IPS-NIHi7 (cell line): ENCODE measurements at regions not wholly inside any gene's neighbourhood (a gene's known extent, or its start where the extent isn't known, plus 50 kb on each side); places are given as distances from the start of the nearest gene placed in this dataset.
"Not testable (repeated sequence)": the region's sequence is repeated elsewhere in the genome, so short reads cannot be mapped to it uniquely, and the experiment has no call there.

Experiments used
- DNase-seq: peaks from one replicate; pipeline ENCODE4 v3.0.0; 2012; ENCODE audit warnings: mixed read lengths; ENCODE audit errors: extremely low spot score

DNA sequence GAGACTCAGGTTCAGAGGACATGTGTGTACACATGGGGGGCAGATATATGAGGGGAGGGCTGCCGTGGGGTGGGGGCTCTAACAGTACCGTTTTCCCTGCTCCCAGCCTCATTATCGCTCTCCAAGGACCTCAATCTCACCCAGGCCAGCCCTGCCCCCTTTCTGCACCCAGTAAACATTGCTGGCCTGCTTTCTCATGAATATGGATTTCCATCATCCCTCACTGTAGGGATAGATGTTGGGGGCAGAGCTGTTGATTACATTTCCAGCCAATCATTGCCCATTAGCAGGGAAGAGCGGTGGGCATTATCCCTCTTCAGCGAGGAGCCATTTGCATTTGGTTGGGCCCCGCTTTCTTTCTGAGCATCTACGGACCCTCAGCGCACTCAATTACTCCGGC lies 273.8 kb downstream of the RPS6KC1 start:
- no peak for DNase-seq

DNA sequence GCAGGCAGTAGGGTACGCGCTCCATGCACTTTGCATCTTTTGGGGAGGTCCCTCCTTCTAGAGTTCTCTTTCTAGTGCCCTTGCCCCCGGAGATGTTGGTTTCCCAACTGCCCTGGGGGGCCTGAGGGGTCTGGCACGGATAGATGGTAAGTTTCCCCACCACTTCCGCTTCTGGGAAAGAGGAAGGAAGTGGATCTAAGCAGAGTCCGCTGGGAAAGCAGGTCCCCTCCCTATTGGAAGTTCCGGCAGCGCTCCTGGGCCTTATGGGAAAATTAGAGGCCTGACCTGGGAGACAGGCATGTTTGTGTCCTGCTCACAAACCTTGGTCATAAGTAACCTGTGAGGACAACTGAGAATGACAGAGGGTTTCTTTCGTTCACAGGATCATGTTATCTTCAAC lies 274.4 kb downstream of the RPS6KC1 start:
- no peak for DNase-seq

DNA sequence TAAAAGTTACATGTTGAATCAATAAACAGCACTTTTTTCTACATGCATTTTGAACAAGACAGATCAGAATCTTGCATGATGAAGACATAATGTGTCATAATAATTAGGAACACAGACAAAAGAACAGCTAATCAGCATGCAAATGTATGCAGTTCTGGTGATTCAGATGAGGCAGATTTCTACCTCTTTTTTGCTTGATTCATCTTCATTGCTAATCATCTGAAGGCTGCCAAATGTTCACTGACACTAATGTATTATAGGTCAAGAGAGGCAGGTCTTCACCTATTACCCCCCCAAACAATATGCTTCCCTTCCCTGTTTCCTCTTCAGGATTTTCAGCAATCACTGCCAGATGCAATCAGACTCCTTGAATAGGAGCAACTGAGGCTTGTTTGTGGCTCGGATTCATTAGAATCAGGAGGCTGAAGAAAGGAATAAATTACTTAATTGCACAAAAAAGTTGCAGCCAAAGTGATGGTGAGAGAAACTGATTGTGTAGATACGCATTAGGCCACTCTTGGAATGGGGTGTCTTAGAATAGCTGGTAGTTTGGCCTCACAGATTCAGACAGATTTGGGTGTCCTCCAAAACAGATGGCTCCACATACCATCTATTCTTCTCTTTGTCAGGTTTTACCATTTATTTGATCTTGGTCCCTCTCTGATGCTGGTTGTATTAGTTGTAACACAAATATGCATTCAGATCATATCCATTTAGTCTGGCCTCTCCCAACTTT lies 275.4 kb downstream of the RPS6KC1 start:
- DNase-seq: no peak

DNA sequence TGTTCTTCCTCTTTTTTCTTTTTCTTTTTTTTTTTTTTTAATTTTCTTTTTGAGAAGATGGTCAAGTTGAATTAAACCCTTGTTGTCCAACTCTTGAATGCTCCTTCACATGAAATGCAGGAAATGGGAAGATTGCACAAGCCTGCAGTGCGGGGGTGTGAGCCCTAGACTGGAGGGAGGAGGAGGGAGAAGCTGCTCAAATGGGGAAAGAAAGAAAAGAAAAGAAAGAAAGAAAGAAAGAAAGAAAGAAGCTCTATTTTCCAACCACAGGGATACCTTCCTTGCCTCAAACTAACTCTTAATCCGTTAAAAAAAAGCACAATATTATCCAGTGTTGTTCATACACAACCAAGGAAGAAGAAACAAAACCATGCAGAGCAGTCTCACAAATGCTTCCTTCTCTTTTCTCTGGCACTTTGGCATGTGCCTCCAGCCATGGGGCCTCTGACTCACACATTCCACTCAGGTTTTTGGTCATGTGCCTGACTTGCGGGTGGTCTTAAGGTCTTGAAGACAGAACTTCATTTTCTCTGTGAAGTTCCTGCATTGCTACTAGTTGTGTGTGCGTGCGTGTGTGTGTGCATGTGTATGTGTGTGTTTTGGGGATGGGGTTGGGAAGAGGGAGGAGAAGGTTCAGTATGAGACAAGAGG lies 276.1 kb downstream of the RPS6KC1 start:
- no peak for DNase-seq

DNA sequence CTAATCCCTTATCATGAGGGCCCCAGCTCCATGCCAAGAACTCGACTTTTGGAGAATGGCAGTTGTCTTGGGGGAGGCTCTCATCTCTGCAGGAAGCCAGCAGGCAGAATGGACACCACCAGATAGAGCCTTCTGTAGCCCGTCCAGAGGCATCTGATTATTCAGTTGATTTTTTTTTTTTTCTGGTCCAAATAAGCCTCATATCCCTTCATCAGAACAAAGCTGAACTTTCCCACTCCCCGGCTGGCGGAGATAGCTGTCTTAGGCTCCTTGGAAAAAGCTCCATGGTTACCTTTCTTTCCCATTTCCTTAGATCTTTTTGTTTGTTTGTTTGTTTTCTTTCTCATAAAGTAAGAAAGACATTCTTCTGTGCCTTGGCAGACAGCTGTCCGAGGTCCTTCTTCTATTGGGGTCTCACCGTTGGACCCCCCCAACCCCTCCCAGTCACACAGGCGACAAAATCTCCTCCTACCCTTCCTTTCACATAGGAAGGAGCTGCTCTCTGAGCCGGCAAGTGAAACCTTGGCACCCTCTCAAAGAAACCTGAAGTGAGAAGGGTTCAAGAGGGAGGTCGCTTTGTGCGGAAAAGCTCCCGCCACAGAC lies 278.5 kb downstream of the RPS6KC1 start:
- DNase-seq: no peak

DNA sequence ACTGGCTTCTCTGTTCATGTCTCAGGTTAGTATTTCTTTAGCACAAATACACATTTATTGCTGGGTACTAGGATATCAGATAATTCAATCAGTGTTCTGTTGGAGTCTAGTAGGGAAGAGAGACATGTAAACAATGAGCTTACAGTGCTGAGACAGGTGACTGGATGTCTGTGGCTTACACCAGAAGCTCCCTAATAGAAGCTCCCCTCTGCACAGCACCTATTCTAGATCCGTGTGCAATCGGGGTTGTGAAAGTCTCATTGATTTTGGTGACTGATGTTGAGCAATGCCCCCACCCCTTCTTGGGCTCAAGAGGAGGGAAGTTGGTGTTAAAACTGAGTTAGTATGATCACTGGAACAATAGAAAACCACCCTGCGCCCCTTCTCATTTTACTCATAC lies 279.2 kb downstream of the RPS6KC1 start:
- DNase-seq: no peak

DNA sequence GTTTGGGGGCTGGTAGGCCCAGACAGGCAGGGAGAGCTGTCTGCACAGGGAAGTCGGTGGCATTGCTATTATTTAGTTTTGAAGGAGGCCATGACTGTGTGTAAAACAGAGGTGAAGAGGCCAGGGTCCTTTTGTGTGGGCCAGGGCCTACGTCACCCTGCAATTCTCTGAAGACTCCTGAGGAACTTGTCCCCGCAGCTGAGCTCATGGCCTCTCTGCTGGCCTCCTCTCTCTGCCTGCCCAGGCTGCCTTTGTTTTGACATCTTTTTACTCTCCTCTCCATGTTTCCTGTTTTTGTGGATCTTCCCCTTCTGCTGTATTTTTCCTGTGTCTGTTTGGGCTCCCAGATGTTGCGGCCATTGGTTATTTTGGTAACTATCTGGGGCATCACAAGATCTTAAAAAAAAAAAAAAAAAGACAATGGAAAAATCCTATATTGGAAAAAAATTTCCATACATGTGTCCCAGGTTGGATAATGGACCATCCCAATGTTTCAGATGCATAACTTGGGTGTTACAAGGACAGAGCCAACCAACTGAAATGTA lies 280.7 kb downstream of the RPS6KC1 start:
- DNase-seq: no peak

DNA sequence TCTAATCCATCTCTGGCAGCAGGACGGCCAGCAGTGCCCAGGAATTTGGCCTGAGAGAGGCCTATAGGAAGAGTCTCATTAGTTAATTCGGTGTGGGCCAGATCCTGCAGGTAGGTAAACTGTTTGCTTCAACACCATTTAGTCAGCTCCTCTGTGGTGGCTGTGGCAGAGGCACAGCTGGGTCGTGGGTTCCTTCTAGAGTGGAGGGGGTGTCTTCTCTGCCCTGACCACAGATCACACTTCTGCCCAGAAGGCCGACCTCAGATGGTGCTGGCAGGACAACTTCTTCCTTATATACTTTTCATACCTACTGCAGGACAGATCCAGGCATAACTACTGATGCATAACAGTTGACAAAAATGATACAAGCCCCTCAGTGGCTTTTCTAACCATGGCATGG lies 281.4 kb downstream of the RPS6KC1 start:
- DNase-seq: no peak

DNA sequence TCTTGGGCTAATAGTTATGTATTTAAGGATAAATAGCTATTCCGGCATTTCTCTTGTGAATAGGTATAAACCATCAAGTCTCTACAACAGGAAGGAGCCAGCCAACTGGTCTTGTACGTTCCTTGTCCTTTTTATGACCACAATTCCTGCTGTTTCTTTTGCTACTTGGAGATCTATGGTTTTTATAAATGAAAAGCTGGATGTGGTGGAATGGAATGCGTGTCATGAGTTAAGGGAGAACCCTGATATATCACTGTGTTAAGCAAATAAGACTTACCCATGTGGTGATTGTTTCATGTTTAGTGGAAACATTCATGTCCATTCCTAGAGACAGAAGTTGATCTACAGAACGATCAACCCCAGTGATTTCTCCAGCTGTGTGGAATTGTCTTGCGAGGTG lies 282.1 kb downstream of the RPS6KC1 start:
- DNase-seq: no peak

DNA sequence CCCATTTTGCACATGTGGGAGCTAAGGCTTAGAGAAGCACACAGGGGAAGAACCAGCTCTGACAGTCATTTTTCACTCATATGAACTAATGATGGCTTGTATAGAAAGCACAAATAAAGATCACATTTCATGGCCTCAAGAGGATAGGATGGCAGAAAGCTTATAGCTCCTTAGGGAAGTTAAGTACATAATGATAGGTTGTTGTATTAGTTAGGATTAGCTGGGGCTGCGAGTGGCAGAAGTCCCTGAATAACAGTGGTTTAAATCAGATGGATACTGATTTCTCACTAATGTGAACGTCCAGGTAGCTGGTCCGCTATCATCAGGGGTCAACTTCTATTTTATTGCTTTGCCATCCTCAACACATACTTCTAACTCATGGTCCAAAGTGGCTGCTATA lies 284.0 kb downstream of the RPS6KC1 start:
- DNase-seq: no peak

DNA sequence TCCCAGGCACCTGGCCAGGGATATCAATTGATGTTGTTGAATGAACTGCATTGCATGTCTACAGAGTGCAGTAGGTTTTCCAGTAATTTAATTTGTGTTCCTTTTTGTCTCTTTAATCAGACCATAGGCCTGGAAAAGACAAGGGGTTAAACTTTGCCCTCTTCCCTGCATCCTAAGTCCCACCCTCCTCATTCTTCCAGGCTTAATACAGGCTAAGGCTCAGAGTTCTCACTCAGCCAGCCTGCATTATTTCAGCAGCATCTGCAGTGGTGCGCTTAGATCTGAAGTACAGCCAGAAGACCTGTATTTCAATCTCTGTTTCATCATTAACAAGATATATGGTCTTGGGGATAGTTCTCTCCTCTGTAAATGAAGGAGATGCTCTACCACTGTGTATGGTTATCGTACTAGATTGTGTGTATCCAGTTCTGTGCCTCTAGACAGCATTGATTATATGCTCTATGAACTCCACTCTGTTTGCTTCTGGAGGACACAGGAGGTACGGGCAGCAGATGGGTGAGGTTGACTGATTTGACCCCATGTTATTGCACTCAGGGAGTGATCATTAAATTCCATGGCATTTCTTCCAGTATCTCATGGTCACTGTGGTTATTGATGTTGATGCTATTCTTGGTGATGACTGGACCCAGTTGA lies 286.1 kb downstream of the RPS6KC1 start:
- DNase-seq: no peak

DNA sequence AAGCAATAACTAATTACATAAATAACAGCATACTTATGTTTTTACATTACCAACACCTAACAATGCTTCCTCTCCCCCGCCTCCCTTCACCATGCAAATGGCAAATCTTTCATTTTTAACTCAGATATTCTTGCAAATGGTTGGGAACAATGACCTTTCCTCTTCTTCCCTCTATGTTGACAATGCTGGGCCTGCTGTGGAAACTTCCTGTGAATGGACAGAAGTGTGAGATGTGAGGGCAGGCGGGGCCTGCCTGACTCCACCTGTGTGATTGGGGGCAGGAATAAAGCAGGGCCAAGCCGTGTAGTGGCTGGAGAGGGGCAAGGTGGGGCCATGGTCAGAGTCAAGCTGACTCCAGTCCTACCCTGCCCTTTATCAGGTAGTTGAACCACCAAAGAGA lies 289.6 kb downstream of the RPS6KC1 start:
- DNase-seq: no peak

DNA sequence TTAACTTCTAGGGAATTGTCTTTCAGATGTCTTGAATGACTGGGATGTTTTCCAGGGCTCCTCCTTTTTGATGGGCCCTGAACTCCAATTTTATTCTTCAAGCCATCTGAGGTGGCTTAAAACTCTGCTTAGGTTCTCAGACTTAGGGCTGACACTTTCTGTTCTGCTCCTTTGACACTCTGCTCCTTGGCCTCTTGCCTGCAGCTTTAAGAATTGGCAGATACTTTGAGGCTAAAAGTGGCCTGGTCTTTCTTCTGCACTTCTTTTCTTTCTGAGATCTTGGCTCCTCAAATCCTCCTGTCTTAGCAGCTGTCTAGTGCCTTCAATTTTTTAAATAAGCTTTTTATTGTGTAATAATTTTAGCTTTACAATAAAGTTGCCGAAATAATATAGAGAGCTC lies 294.6 kb downstream of the RPS6KC1 start:
- no peak for DNase-seq

DNA sequence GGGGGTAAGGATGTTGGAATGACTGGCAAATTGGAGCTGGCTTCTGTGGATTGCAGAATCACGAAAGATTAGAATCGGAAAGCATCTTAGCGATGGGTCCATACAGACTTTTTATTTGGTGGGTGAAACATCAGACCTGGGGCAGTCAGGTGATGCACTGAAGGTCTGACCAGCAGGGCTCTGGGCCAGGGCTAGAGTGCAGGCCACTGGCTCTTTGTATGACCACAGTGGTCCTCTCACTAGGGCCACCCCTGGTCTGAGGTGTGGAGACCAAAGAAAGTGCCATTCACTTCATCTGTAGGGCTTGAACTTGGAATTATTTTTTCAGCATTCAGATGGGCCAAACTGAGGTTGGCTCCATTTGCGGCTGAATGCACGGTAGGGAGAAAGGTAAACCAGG lies 306.4 kb downstream of the RPS6KC1 start:
- DNase-seq: no peak

DNA sequence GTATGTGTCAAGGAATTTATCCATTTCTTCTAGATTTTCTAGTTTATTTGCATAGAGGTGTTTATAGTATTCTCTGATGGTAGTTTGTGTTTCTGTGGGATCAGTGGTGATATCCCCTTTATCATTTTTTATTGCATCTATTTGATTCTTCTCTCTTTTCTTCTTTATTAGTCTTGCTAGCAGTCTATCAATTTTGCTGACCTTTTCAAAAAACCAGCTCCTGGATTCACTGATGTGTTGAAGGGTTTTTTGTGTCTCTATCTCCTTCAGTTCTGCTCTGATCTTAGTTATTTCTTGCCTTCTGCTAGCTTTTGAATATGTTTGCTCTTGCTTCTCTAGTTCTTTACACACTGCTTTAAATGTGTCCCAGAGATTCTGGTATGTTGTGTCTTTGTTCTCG lies 307.3 kb downstream of the RPS6KC1 start:
- not testable (repeated sequence) for DNase-seq

DNA sequence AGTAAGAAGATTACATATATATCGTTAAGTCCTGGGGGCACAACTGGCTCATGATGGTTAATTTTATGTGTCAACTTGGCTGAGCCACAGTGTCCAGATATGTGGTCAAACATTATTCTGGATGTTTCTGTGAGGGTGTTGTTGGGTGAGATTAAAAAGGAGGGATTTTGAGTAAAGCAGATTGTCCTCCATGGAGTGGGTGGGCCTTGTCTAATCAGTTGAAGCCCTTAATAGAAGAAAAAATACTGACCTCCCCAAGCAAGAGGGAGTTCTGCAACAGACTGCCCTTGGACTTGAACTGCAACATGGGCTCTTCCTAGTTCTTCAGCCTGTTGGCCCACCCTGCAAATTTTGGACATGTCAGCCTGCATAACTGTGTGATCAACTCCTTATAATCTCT lies 311.6 kb downstream of the RPS6KC1 start:
- DNase-seq: no peak

DNA sequence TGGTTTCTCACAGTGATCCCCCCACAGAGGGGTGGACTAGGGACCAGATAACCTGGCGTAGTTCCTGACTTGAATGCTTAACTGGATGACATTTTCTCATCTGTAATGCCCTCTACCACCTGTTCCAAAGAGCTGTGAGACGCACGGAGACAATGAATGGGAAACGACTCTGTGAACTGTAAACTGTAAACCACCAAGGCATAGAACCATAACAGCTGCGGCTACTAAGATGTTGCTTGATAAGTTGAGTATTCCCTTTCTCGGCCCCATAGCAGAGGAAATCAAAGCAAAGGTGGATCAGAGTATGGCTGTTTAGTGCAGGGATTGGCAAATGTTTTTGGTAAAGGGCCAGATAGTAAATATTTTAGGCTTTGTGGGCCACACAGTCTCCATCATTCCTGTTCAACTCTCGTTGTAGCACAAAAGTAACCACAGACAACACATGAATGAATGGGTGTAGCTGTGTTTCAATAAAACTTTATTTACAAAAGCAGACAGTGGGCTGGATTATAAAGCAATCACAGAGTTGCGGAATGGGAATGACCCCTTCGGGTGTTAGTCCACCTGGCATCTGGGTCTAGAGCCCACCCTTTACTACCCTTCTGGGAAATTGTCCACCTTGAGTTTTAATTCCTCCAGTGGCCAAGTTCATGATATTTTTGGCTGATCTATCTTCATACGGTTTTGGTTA lies 315.2 kb downstream of the RPS6KC1 start:
- DNase-seq: no peak

DNA sequence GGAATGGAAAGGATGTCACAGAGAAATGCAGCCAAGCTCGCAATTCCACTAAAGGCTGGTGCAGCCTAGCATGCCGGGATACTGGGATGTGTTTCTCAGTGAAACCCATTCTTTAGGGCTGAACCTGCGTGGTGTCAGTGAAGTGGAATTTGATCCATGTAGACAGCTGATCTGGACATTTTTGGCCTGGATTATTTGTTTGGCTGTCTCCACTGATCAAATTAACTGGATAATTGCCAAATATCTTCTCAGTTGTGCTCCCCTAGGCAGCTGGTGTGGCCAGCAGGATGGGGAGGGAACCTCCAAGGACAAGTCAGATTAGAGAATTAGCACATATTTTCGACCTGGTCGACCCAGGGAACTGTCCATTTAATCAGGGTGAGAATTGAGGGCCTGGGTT lies 318.4 kb downstream of the RPS6KC1 start:
- no peak for DNase-seq

DNA sequence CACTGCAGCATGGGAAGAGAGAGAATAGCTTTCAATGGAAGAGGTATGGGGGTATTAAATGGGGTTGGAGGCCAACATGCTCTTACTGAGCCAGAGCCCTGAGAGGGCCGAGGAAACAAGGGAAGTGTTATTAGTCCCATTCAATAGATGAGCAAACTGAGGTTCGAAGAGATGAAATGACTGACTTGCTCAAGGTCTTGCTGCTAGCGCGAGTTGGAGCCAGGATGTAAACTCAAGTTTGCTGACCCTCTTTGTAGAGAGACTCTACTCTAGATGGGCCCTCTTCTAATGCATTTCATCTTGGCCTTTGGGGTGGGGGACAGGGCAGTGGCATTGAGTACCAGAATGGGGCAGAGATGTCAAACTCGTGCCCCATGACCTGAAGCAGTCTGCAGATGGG lies 319.5 kb downstream of the RPS6KC1 start:
- no peak for DNase-seq

DNA sequence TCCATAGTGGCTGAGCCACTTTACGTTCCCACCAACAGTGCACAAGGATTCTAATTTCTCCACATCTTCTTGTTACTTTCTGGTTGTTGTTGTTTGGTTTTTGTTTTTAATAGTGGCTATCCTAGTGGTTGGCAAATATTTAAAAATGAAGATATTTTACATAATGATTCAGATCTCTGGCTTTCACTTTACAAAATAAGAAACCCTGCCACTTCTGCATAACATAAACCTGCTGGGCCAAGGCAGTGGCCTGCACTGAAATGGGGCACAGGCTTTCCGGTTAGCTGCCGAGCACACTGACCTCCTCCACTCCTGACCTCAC lies 320.4 kb downstream of the RPS6KC1 start:
- no peak for DNase-seq

DNA sequence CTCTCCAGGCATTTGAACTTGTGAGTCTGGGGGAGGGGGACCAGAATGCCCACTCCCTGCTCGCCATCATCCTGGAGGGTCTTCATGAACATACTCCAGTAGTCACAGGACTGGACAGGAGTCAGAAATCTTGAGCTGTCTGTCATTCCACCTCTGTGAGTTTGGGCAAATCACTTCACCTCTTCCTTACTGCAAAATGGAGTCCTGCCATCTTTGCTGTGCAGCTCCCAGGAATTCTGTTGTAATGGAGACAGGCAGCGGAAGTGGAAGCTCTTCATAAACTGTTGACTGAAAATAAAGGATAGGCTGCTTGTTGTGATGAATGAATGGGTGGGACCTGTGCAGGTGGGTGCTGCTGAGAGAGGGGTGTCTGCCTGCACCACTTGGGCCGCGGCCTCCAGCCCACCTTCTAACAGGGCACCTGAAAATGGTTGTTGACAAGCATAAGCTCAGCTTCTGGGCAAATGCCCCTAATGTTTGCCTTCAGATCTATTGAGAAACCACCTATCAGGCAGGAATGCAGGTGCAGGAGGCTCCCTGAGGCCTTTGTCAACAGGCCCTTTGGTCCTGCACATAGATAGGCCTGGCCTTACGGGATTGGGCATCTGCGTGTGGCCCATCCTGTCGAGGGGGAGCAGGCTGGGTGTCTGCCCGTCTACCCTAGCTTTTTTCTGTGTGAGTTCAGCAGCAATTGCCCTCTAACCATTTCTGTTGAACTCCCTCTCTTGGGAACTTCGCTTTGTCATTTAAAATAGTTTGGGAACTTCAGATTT lies 321.0 kb downstream of the RPS6KC1 start:
- DNase-seq: peak; percentile 44
